ENCODE measurements at regions not wholly inside any gene's neighbourhood (a gene's known extent, or its start where the extent isn't known, plus 50 kb on each side); places are given as distances from the start of the nearest gene placed in this dataset.

- Mint-ChIP-seq H3K27ac (no peak overlapping the region), H3K27me3 (peaks cover 16% of the 10 kb centered on the region), H3K4me1 (ENCODE audit: low read depth) (no peaks in the 10 kb centered on the region), H3K4me3 (no peak overlapping the region), H3K36me3 (no peaks in the 10 kb centered on the region), H3K9me3 (no peaks in the 10 kb centered on the region)
- CTCF ChIA-PET, result no interaction called here
- POLR2A ChIA-PET, result no interaction called here
- DNase-seq, result no peak
- intact Hi-C loops (cut with micrococcal nuclease), result no loop called here
Observed at GRCh38 chr3:43966126-43966525, 275.4 kb downstream of the ABHD5 start.

- no peak overlapping the region for H3K27ac Mint-ChIP-seq
- H3K27me3 Mint-ChIP-seq, result peaks cover 13% of the 10 kb centered on the region
- H3K4me1 Mint-ChIP-seq (ENCODE audit: low read depth), result no peaks in the 10 kb centered on the region
- intact Hi-C loops (cut with micrococcal nuclease), result no loop called here
- H3K9me3 Mint-ChIP-seq, result no peaks in the 10 kb centered on the region
- H3K36me3 Mint-ChIP-seq, result no peaks in the 10 kb centered on the region
- ChIA-PET CTCF (no interaction called here), POLR2A (no interaction called here)
- DNase-seq, result no peak
- no peak overlapping the region for H3K4me3 Mint-ChIP-seq
Observed at GRCh38 chr3:43966530-43966929, 275.2 kb upstream of the TOPAZ1 start.

GRCh38 chr3:43968465-43968864 is 273.2 kb upstream of the TOPAZ1 start:
- H3K4me3 Mint-ChIP-seq, result no peak overlapping the region
- ChIA-PET POLR2A (no interaction called here), CTCF (no interaction called here)
- H3K4me1 Mint-ChIP-seq (ENCODE audit: low read depth), result no peaks in the 10 kb centered on the region
- H3K9me3 Mint-ChIP-seq, result no peaks in the 10 kb centered on the region
- DNase-seq, result no peak
- no peak overlapping the region for H3K27ac Mint-ChIP-seq
- no peaks in the 10 kb centered on the region for H3K36me3 Mint-ChIP-seq
- intact Hi-C loops (cut with micrococcal nuclease), result no loop called here
- H3K27me3 Mint-ChIP-seq, result peaks cover 13% of the 10 kb centered on the region

- no peaks in the 10 kb centered on the region for H3K4me1 Mint-ChIP-seq (ENCODE audit: low read depth)
- no peaks in the 10 kb centered on the region for H3K9me3 Mint-ChIP-seq
Observed at GRCh38 chr3:43969944-43970343, 271.7 kb upstream of the TOPAZ1 start.

GRCh38 chr3:43970351-43970750 is 271.3 kb upstream of the TOPAZ1 start:
- no peaks in the 10 kb centered on the region for H3K36me3 Mint-ChIP-seq
- POLR2A ChIA-PET, result no interaction called here
- no peak overlapping the region for H3K4me3 Mint-ChIP-seq
- CTCF ChIA-PET, result interaction anchor here (1.0 kb wide), 1 partner anchor 45 kb away, joined by 3 read pairs; no protein-coding TSS in a partner anchor
- no peaks in the 10 kb centered on the region for H3K4me1 Mint-ChIP-seq (ENCODE audit: low read depth)
- no peak overlapping the region for H3K27ac Mint-ChIP-seq
- H3K9me3 Mint-ChIP-seq, result no peaks in the 10 kb centered on the region
- no peak for DNase-seq
- H3K27me3 Mint-ChIP-seq, result peaks cover 7% of the 10 kb centered on the region
- intact Hi-C loops (cut with micrococcal nuclease), result no loop called here

More at GRCh38 chr3:43969944-43970343, 271.7 kb upstream of the TOPAZ1 start:
- Mint-ChIP-seq H3K36me3 (no peaks in the 10 kb centered on the region), H3K4me3 (no peak overlapping the region), H3K27me3 (peaks cover 9% of the 10 kb centered on the region), H3K27ac (no peak overlapping the region)
- no peak for DNase-seq
- intact Hi-C loops (cut with micrococcal nuclease), result no loop called here
- POLR2A ChIA-PET, result no interaction called here
- CTCF ChIA-PET, result interaction anchor here (1.0 kb wide), 1 partner anchor 45 kb away, joined by 3 read pairs; no protein-coding TSS in a partner anchor

GRCh38 chr3:43970920-43971319 is 270.8 kb upstream of the TOPAZ1 start:
- H3K4me3 Mint-ChIP-seq, result no peak overlapping the region

GRCh38 chr3:43971486-43971885 is 270.2 kb upstream of the TOPAZ1 start:
- CTCF ChIA-PET, result no interaction called here
- DNase-seq, result no peak
- Mint-ChIP-seq H3K4me1 (ENCODE audit: low read depth) (no peaks in the 10 kb centered on the region), H3K27me3 (peaks cover 14% of the 10 kb centered on the region), H3K27ac (no peak overlapping the region), H3K36me3 (no peaks in the 10 kb centered on the region), H3K9me3 (peaks cover 7% of the 10 kb centered on the region), H3K4me3 (no peak overlapping the region)
- POLR2A ChIA-PET, result no interaction called here
- intact Hi-C loops (cut with micrococcal nuclease), result no loop called here

More at GRCh38 chr3:43970920-43971319, 270.8 kb upstream of the TOPAZ1 start:
- no peaks in the 10 kb centered on the region for H3K4me1 Mint-ChIP-seq (ENCODE audit: low read depth)
- H3K36me3 Mint-ChIP-seq, result no peaks in the 10 kb centered on the region
- intact Hi-C loops (cut with micrococcal nuclease), result no loop called here
- peaks cover 11% of the 10 kb centered on the region for H3K27me3 Mint-ChIP-seq
- POLR2A ChIA-PET, result no interaction called here
- no peak for DNase-seq
- peaks cover 5% of the 10 kb centered on the region for H3K9me3 Mint-ChIP-seq
- no peak overlapping the region for H3K27ac Mint-ChIP-seq
- CTCF ChIA-PET, result interaction anchor here (1.0 kb wide), 1 partner anchor 44 kb away, joined by 3 read pairs; no protein-coding TSS in a partner anchor

- Mint-ChIP-seq H3K4me3 (no peak overlapping the region), H3K36me3 (no peaks in the 10 kb centered on the region), H3K27me3 (peaks cover 29% of the 10 kb centered on the region), H3K4me1 (ENCODE audit: low read depth) (no peaks in the 10 kb centered on the region), H3K9me3 (peaks cover 7% of the 10 kb centered on the region), H3K27ac (no peak overlapping the region)
- ChIA-PET CTCF (interaction anchor here (1.1 kb wide), 1 partner anchor 123 kb away, joined by 3 read pairs; no protein-coding TSS in a partner anchor), POLR2A (no interaction called here)
- no peak for DNase-seq
- intact Hi-C loops (cut with micrococcal nuclease), result no loop called here
Observed at GRCh38 chr3:43978708-43979107, 263.0 kb upstream of the TOPAZ1 start.

- DNase-seq, result no peak
- ChIA-PET CTCF (interaction anchor here (0.6 kb wide), 1 partner anchor 474 kb away, joined by 5 read pairs; no protein-coding TSS in a partner anchor), POLR2A (no interaction called here)
- Mint-ChIP-seq H3K9me3 (peaks cover 12% of the 10 kb centered on the region), H3K4me1 (ENCODE audit: low read depth) (no peaks in the 10 kb centered on the region), H3K27ac (no peak overlapping the region), H3K36me3 (no peaks in the 10 kb centered on the region), H3K4me3 (no peak overlapping the region), H3K27me3 (peaks cover 37% of the 10 kb centered on the region)
- intact Hi-C loops (cut with micrococcal nuclease), result no loop called here
Observed at GRCh38 chr3:43979645-43980044, 262.0 kb upstream of the TOPAZ1 start.

GRCh38 chr3:43994657-43995546 is 246.8 kb upstream of the TOPAZ1 start:
- intact Hi-C loops (cut with micrococcal nuclease), result loop anchor here (10.0 kb wide), 2 partner anchors 100 to 120 kb away; no protein-coding TSS in a partner anchor
- peak overlapping the region; percentile 31 for H3K4me3 Mint-ChIP-seq
- H3K27ac Mint-ChIP-seq, result no peak overlapping the region
- ChIA-PET CTCF (no interaction called here), POLR2A (no interaction called here)
- peaks cover 4% of the 10 kb centered on the region for H3K36me3 Mint-ChIP-seq
- H3K27me3 Mint-ChIP-seq, result peaks cover 73% of the 10 kb centered on the region
- peaks cover 39% of the 10 kb centered on the region for H3K4me1 Mint-ChIP-seq (ENCODE audit: low read depth)
- DNase-seq, result peak; percentile 43
- peaks cover 7% of the 10 kb centered on the region for H3K9me3 Mint-ChIP-seq

- peak; percentile 30 for DNase-seq
- intact Hi-C loops (cut with micrococcal nuclease), result loop anchor here (2.0 to 10.0 kb wide), 3 partner anchors 101 to 203 kb away; no protein-coding TSS in a partner anchor
Observed at GRCh38 chr3:43995547-43996378, 245.9 kb upstream of the TOPAZ1 start.

More at GRCh38 chr3:43995547-43996378, 245.9 kb upstream of the TOPAZ1 start:
- ChIA-PET POLR2A (no interaction called here), CTCF (no interaction called here)
- H3K4me1 Mint-ChIP-seq (ENCODE audit: low read depth), result peaks cover 39% of the 10 kb centered on the region
- H3K4me3 Mint-ChIP-seq, result peak overlapping the region; percentile 58
- H3K27ac Mint-ChIP-seq, result no peak overlapping the region
- H3K9me3 Mint-ChIP-seq, result peaks cover 5% of the 10 kb centered on the region
- peaks cover 3% of the 10 kb centered on the region for H3K36me3 Mint-ChIP-seq
- H3K27me3 Mint-ChIP-seq, result peaks cover 74% of the 10 kb centered on the region
